Ascending aorta (tissue), 2 donors: ENCODE measurements at regions not wholly inside any gene's neighbourhood (a gene's known extent, or its start where the extent isn't known, plus 50 kb on each side); places are given as distances from the start of the nearest gene placed in this dataset.

Experiments
- DNase-seq, 2 donors: peaks; one replicate each; pipeline ENCODE4 v3.0.0-alpha.2; 2019; ENCODE audit warnings: low spot score in 2 of 2
- H3K27ac ChIP-seq, 2 donors: fragments of 200-600 bp; sonication (generic); one replicate each; pipeline ENCODE4 v1.5.1; 2016 to 2017; ENCODE audit warnings: mild to moderate bottlenecking in 1 of 2
- H3K27me3 ChIP-seq: fragments of 200-600 bp; sonication (generic); one replicate; pipeline ENCODE4 v1.5.1; 2017
- H3K36me3 ChIP-seq, 2 donors: fragments of 200-600 bp; sonication (generic); one replicate each; pipeline ENCODE4 v1.5.1; 2016
- H3K4me1 ChIP-seq, 2 donors: fragments of 200-600 bp; sonication (generic); one replicate each; pipeline ENCODE4 v1.5.1; 2016 to 2017; ENCODE audit warnings: mild to moderate bottlenecking in 1 of 2
- H3K4me3 ChIP-seq, 2 donors: fragments of 200-600 bp; sonication (generic); one replicate each; pipeline ENCODE4 v1.5.1; 2016 to 2017; ENCODE audit warnings: mild to moderate bottlenecking in 1 of 2
- H3K9me3 ChIP-seq, 2 donors: fragments of 200-600 bp; sonication (generic); one replicate each; pipeline ENCODE4 v1.5.1; 2016
- intact Hi-C: fragments of 100-400 bp; cut with DNase I; formaldehyde crosslinking; loops from one replicate; pipeline ENCODE4 v1.15.1; 2023
- TF ChIP-seq, protein P1 (sequence below), 3 experiments: fragments of 200-600 bp in 2 of 3; fragments of 450-650 bp in 1 of 3; sonication (generic) in 2 of 3; IDR thresholded peaks; one replicate each; pipeline ENCODE4 v1.5.1; 2016 to 2019; ENCODE audit warnings: antibody characterized with exemption in 3 of 3, mild to moderate bottlenecking in 1 of 3, moderate library complexity in 1 of 3

DNA sequence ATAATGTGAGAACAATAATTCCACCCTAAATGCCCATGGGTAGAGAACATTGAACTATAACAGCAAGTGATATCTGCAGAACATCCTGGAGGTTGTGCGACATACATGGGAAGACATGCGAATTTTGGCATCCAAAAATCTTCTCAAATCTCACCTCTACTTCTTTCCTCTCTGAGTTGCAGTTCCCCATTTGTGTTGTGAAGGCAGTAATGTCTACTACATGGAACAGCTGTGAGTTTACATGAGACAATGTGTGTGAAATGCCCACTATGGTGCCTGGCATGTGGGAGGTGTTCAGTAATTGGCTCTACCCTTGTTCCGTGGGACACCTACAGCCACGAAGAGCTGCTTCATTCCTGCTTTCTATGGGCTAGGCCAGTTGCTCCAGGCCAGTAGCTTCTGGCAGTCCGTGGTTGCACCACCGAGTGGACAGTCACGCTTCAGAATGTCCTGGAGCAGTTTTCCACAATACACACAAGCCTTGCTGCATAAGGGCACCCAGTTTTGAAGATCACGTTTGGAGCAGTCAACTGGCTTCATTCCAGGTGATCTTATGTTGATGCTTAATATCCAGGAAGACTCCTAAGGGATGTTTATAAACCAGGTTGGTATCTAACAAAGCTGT, 297.7 kb downstream of the DEPDC1B start:
- no peak overlapping the region for H3K27ac ChIP-seq
- peaks cover 0 to 18% of the 10 kb centered on the region in 2 donors for H3K4me1 ChIP-seq
- no peaks in the 10 kb centered on the region for H3K27me3 ChIP-seq
- no peaks in the 10 kb centered on the region for H3K9me3 ChIP-seq
- no peak overlapping the region for H3K4me3 ChIP-seq
- intact Hi-C loops, result no loop called here
- DNase-seq, result no peak
- no peaks in the 10 kb centered on the region for H3K36me3 ChIP-seq
- TF ChIP-seq, protein P1, sequence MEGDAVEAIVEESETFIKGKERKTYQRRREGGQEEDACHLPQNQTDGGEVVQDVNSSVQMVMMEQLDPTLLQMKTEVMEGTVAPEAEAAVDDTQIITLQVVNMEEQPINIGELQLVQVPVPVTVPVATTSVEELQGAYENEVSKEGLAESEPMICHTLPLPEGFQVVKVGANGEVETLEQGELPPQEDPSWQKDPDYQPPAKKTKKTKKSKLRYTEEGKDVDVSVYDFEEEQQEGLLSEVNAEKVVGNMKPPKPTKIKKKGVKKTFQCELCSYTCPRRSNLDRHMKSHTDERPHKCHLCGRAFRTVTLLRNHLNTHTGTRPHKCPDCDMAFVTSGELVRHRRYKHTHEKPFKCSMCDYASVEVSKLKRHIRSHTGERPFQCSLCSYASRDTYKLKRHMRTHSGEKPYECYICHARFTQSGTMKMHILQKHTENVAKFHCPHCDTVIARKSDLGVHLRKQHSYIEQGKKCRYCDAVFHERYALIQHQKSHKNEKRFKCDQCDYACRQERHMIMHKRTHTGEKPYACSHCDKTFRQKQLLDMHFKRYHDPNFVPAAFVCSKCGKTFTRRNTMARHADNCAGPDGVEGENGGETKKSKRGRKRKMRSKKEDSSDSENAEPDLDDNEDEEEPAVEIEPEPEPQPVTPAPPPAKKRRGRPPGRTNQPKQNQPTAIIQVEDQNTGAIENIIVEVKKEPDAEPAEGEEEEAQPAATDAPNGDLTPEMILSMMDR (IDR thresholded peaks at IDR 0.05), result no peak

DNA sequence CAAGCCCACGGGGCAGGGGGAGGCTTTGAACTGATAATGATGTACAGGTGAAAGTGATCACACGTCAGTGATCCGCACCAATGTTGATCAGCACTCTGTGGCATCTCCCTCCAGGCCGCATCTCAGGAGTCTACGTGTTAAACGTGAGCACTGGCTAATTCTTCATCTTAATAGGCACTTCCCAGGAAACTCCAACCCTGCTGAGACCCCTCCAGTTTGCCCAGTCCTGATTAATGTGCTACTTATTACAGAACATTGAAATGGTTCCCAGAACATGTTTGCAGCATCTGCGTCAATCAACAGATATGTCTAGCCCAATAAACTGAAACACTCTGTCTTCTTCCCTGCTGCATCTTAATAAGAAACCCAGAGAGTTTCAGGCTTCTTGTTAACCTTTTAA, 298.4 kb downstream of the DEPDC1B start:
- Histone ChIP-seq H3K27ac (no peak overlapping the region), H3K36me3 (no peaks in the 10 kb centered on the region), H3K4me3 (no peak overlapping the region), H3K9me3 (no peaks in the 10 kb centered on the region), H3K4me1 (peaks cover 0 to 18% of the 10 kb centered on the region in 2 donors), H3K27me3 (no peaks in the 10 kb centered on the region)
- DNase-seq, result no peak
- intact Hi-C loops, result no loop called here
- TF ChIP-seq, protein P1 (IDR thresholded peaks at IDR 0.05), result no peak

DNA sequence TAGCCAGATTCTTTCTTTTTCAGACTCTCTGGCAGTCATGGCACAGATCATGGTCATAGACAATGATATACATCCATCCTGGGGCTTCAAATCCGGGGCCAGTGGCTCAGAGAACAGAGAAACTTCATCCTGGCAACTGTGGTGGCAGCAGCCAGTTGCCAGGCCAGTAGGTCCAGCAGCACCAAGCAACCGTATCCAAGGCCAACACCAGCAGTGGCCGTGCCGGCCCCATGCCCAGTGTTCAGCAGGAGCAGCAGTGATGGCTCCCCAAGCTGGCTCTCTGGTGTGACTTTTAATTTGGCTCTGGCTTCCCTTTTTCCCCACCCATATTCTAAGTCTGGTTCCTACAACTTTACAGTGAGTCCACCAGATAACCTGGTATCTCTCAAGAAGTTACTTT, 300.5 kb downstream of the DEPDC1B start:
- intact Hi-C loops, result no loop called here
- no peak overlapping the region for H3K4me3 ChIP-seq
- no peak for DNase-seq
- no peaks in the 10 kb centered on the region for H3K36me3 ChIP-seq
- no peaks in the 10 kb centered on the region for H3K27me3 ChIP-seq
- no peaks in the 10 kb centered on the region for H3K9me3 ChIP-seq
- H3K27ac ChIP-seq, result no peak overlapping the region
- TF ChIP-seq, protein P1 (IDR thresholded peaks at IDR 0.05), result no peak
- peaks cover 0 to 18% of the 10 kb centered on the region in 2 donors for H3K4me1 ChIP-seq

DNA sequence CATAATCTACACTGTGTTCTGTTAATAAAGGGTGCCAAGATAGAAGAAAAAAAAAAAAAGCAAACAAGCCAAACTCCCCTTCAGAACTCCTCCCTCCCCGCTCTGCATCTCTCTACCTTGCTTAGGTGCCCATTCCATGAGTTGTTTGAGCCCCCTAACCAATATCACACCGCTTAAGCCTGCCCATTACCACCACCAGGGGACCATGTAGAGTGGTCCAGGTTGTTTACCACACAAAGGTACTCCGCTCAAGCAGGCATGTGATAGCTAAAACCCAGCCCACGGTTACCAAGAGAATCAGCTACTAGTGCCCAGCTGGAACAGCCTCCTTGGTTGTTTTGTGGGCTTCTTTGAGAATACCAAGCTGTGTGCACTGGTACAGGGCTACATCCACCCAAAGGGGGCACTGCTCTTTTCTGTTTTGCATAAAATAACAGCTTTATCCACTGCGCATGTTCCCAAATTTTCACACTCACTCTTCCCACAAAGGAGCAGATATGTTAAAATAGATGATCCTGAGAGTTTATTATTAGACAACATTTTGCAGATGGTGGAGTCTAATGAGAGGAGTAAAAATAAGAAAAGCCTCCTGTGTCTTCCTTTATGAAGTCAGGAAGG, 304.1 kb downstream of the DEPDC1B start:
- no peaks in the 10 kb centered on the region for H3K36me3 ChIP-seq
- no peaks in the 10 kb centered on the region for H3K9me3 ChIP-seq
- no peak overlapping the region for H3K27ac ChIP-seq
- no peak overlapping the region for H3K4me3 ChIP-seq
- peaks cover 0 to 5% of the 10 kb centered on the region in 2 donors for H3K4me1 ChIP-seq
- TF ChIP-seq, protein P1 (IDR thresholded peaks at IDR 0.05), result no peak
- intact Hi-C loops, result no loop called here
- H3K27me3 ChIP-seq, result no peaks in the 10 kb centered on the region
- DNase-seq, result no peak

DNA sequence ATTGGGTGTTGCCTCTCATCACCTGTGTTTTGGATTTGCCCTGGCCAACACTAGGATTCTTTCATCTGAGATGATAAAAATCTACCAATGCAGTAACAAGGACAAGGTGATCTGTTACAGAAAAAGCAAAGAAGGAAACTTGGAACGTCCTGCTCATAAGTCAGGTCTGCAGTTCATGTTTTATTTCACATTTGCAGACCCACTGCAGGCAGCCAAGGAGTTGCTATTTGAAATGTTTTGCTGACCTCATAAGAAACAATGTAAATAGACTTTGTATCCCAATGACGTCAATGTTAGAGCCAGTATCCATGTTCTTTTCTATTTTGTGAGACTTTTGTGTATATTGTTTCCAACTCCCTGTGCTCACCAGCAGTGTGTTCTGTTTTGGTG, 312.9 kb downstream of the DEPDC1B start:
- H3K4me1 ChIP-seq, result peaks cover 0 to 15% of the 10 kb centered on the region in 2 donors
- H3K36me3 ChIP-seq, result no peaks in the 10 kb centered on the region
- TF ChIP-seq, protein P1 (IDR thresholded peaks at IDR 0.05), result no peak
- intact Hi-C loops, result loop anchor here (5.0 to 10.0 kb wide), 3 partner anchors 80 to 292 kb away; no protein-coding TSS in a partner anchor
- DNase-seq, result no peak
- no peak overlapping the region for H3K4me3 ChIP-seq
- H3K27ac ChIP-seq, result no peak overlapping the region
- H3K9me3 ChIP-seq, result no peaks in the 10 kb centered on the region
- H3K27me3 ChIP-seq, result no peaks in the 10 kb centered on the region
